Kidney (tissue), 13 donors: ENCODE measurements at regions not wholly inside any gene's neighbourhood (a gene's known extent, or its start where the extent isn't known, plus 50 kb on each side); places are given as distances from the start of the nearest gene placed in this dataset.

Experiments
- DNase-seq, 5 donors: peaks; one replicate each; pipeline ENCODE4 v3.0.0-alpha.2; 2013 to 2020
- FAIRE-seq: peaks from 2 replicates; lab custom pipeline; 2012; peaks lifted over from hg19 to GRCh38; lab: Jason Lieb, UNC
- H3K27ac ChIP-seq, 2 donors: one replicate each; pipeline ENCODE4 v1.7.0; 2013; ENCODE audit warnings: low read depth in 2 of 2, low read length in 2 of 2, inconsistent platforms in 1 of 2
- H3K27me3 ChIP-seq: one replicate; pipeline ENCODE4 v1.7.1; 2013; ENCODE audit warnings: low read length, inconsistent platforms; ENCODE audit not compliant: control insufficient read depth, insufficient read depth
- H3K36me3 ChIP-seq, 3 donors: one replicate each; pipeline versions ENCODE4 v1.7.0 to v1.7.1; 2013; ENCODE audit warnings: low read length in 3 of 3, control low read depth in 1 of 3, inconsistent platforms in 1 of 3; ENCODE audit not compliant: insufficient read depth in 3 of 3, control insufficient read depth in 2 of 3
- H3K4me1 ChIP-seq, 3 donors: one replicate each; pipeline versions ENCODE4 v1.7.0 to v1.7.1; 2013; ENCODE audit warnings: low read length in 3 of 3, inconsistent platforms in 1 of 3, low read depth in 1 of 3; ENCODE audit not compliant: control insufficient read depth in 2 of 3, insufficient read depth in 2 of 3
- H3K4me3 ChIP-seq, 3 donors: one replicate each; pipeline versions ENCODE4 v1.7.0 to v1.8.1; 2013; ENCODE audit warnings: low read length in 3 of 3, control low read depth in 1 of 3, inconsistent platforms in 1 of 3
- H3K9ac ChIP-seq, 3 donors: one replicate each; pipeline versions ENCODE4 v1.7.0 to v1.7.1; 2013; ENCODE audit warnings: low read length in 3 of 3, control low read depth in 1 of 3, inconsistent platforms in 1 of 3
- H3K9me3 ChIP-seq, 3 donors: one replicate each; pipeline versions ENCODE4 v1.7.0 to v1.7.1; 2013; ENCODE audit warnings: low read length in 3 of 3, control low read depth in 1 of 3, inconsistent platforms in 1 of 3; ENCODE audit not compliant: control insufficient read depth in 2 of 3, insufficient read depth in 1 of 3
- intact Hi-C: fragments of 100-400 bp; cut with DNase I; formaldehyde crosslinking; loops from one replicate; pipeline ENCODE4 v1.11.1; 2022
- TF ChIP-seq, protein P1 (sequence below): IDR thresholded peaks from 3 replicates; pipeline ENCODE4 v1.5.1; 2012; ENCODE audit warnings: mild to moderate bottlenecking, moderate library complexity, borderline replicate concordance; ENCODE audit not compliant: insufficient read depth; ENCODE audit errors: extremely low read depth
- donor health status: control.
- donor health status: control.
- donor health status: control.
- donor health status: control.
- donor health status: control.
- donor health status: DM: yes; HTN: yes; CAD: no.
- donor health status: Normal renal cell carcinoma (clear cell type).

GRCh38 chr19:28454083-28454482, 758.9 kb downstream of the UQCRFS1 start:
- intact Hi-C loops = no loop called here
- peaks cover 0 to 2% (median 0%) of the 10 kb centered on the region in 3 donors for H3K4me1 ChIP-seq
- H3K36me3 ChIP-seq = no peaks in the 10 kb centered on the region
- H3K27ac ChIP-seq = no peak overlapping the region
- DNase-seq (peak in 3 of 5 donors; percentile 19 to 73 (median 71)), FAIRE-seq (no peak)
- H3K27me3 ChIP-seq = no peaks in the 10 kb centered on the region
- no peaks in the 10 kb centered on the region for H3K9me3 ChIP-seq
- no peak overlapping the region for H3K9ac ChIP-seq
- no peak overlapping the region for H3K4me3 ChIP-seq
- TF ChIP-seq, protein P1, sequence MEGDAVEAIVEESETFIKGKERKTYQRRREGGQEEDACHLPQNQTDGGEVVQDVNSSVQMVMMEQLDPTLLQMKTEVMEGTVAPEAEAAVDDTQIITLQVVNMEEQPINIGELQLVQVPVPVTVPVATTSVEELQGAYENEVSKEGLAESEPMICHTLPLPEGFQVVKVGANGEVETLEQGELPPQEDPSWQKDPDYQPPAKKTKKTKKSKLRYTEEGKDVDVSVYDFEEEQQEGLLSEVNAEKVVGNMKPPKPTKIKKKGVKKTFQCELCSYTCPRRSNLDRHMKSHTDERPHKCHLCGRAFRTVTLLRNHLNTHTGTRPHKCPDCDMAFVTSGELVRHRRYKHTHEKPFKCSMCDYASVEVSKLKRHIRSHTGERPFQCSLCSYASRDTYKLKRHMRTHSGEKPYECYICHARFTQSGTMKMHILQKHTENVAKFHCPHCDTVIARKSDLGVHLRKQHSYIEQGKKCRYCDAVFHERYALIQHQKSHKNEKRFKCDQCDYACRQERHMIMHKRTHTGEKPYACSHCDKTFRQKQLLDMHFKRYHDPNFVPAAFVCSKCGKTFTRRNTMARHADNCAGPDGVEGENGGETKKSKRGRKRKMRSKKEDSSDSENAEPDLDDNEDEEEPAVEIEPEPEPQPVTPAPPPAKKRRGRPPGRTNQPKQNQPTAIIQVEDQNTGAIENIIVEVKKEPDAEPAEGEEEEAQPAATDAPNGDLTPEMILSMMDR = no peak

DNA sequence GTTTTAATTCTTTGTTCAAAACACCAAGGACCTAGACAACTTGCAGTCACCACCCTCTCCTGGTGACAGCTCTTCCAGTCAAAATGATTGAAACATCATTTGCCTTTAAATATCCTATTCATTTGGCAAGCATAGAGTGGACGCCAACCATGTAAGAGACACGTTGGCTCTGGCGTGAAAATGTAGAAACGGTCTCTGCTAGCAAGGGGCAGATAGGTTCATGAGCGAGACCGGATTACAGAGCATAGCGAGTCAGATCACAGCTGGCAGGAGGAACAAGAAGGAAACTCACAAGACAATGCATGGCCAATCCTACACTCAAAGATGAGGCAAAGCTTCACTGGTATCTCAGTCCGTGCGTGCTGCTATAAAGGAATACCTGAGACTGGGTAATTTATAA, 759.5 kb downstream of the UQCRFS1 start:
- Histone ChIP-seq H3K9me3 (no peaks in the 10 kb centered on the region), H3K9ac (no peak overlapping the region), H3K4me3 (no peak overlapping the region), H3K27ac (no peak overlapping the region), H3K27me3 (no peaks in the 10 kb centered on the region), H3K4me1 (peaks cover 0 to 2% (median 0%) of the 10 kb centered on the region in 3 donors), H3K36me3 (no peaks in the 10 kb centered on the region)
- intact Hi-C loops = no loop called here
- FAIRE-seq (no peak), DNase-seq (no peak)
- TF ChIP-seq, protein P1 = no peak

GRCh38 chr19:28449803-28450202, 763.1 kb downstream of the UQCRFS1 start:
- no peaks in the 10 kb centered on the region for H3K27me3 ChIP-seq
- FAIRE-seq = no peak

More at GRCh38 chr19:28449803-28450202, 763.1 kb downstream of the UQCRFS1 start:
- no peak overlapping the region for H3K4me3 ChIP-seq
- H3K9me3 ChIP-seq = no peaks in the 10 kb centered on the region
- DNase-seq = no peak
- peaks cover 0 to 2% (median 0%) of the 10 kb centered on the region in 3 donors for H3K4me1 ChIP-seq
- intact Hi-C loops = no loop called here
- no peak overlapping the region for H3K27ac ChIP-seq
- no peaks in the 10 kb centered on the region for H3K36me3 ChIP-seq
- TF ChIP-seq, protein P1 = no peak
- H3K9ac ChIP-seq = no peak overlapping the region
